ENCODE measurements at regions not wholly inside any gene's neighbourhood (a gene's known extent, or its start where the extent isn't known, plus 50 kb on each side); places are given as distances from the start of the nearest gene placed in this dataset.

GRCh38 chr20:19807946-19808330 is 49.9 kb downstream of the RIN2 start:
- DNase-seq (ENCODE audit: low read depth in 2 of 2) = no peak

DNA sequence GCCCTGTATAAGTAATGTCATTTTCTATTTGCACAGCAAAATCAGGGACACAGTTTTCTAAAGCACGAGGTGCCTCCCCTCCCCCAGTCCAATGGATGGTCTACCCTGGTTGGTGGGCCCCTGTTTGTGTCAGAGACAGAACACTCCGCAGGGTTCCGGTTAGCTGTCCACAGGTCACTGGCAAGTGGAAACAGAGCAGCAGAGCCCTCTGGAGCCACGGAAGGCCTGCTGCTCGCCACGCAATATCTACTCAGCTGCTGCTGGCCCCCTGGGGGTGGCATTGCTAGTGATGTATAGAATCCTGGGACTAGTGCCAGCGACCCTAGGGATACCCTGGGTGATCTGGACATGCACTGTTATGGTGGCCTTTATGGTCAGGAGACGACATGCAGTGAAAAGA is 50.4 kb downstream of the RIN2 start:
- DNase-seq (ENCODE audit: low read depth in 2 of 2) = no peak

DNA sequence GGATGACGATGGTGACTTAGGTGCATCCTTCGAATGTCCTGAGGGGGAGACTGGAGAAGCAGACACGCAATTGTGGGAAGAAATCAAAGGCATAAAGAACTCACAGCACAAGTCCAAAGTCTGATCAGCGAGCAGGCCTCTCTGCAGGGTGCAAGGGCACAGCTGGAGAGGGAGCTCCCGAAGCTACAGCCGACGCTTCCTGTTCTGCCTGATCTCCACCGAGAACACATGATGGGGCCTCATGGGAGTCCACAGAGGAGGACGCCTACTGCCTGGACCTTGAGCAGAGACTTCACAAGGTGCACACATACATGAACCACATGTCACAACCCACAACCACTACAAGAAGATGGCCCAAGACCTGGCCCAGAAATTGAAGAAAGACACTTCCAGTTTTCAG is 51.4 kb downstream of the RIN2 start:
- DNase-seq (ENCODE audit: low read depth in 2 of 2) = no peak

GRCh38 chr20:19811231-19811630 is 53.2 kb downstream of the RIN2 start:
- no peak for DNase-seq (ENCODE audit: low read depth in 2 of 2)

- no peak for DNase-seq (ENCODE audit: low read depth in 2 of 2)
Measured at GRCh38 chr20:19812056-19812455, 54.0 kb downstream of the RIN2 start.

DNA sequence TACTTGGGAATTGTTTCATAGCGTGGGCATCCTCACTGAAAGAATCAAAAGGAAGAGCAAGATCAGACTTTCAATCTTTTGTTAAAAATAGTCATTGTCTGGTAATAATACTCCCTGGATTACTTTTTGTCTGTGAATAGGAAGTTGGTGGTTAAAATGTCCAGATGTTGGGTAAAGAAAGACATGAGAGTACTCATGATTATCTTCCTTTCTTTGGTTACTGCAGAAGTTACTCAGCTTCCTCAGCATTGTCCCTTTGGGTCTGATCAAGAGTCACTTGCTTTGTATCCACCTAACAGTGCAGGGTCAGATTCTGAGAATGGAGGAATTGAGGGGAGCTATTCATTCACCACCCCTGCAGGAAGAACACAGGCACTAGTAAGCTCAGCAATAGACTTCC is 54.6 kb downstream of the RIN2 start:
- DNase-seq (ENCODE audit: low read depth in 2 of 2) = no peak

DNA sequence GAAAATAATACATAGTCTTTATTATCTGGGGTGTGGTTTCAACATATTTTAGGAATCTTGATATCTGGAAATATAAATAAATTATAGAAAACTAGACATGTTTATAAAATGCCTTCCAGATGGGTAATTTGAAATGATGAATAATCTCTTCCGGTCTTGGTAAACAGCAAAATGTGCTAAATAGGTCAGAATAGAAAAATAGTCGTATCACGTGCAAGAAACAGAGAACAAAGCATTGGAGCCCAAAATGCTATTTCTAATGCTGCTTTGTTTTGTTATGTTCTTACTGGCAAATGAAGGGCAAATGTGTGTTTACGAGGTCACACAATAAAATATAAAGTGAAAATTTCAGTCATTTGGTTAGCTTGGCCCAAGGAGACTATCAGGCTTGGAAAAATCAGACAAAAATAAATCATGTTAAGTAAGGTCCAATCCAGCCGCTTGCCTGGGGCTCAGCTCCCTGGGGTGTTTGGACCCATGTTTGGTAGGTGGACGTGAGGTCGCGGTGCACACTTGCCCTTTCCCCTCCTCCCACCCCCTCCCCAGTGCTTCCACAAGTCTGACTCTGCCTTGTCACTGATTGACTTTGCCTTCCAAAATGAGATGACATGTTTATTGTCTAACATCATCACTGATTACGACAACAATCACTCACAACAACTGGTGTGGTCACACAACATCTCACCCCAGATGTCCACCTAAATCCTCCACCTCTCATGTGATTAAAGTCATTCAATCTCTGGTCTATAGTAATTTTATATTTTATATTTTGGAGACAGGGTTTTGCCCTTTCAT is 56.0 kb downstream of the RIN2 start:
- no peak for DNase-seq (ENCODE audit: low read depth in 2 of 2)

GRCh38 chr20:19815553-19815991 is 57.5 kb downstream of the RIN2 start:
- DNase-seq (ENCODE audit: low read depth in 2 of 2) = peak; percentile 95 to 96

GRCh38 chr20:19816386-19816785 is 58.3 kb downstream of the RIN2 start:
- DNase-seq (ENCODE audit: low read depth in 2 of 2) = no peak

- no peak for DNase-seq (ENCODE audit: low read depth in 2 of 2)
Measured at GRCh38 chr20:19817017-19817416, 59.0 kb downstream of the RIN2 start.

DNA sequence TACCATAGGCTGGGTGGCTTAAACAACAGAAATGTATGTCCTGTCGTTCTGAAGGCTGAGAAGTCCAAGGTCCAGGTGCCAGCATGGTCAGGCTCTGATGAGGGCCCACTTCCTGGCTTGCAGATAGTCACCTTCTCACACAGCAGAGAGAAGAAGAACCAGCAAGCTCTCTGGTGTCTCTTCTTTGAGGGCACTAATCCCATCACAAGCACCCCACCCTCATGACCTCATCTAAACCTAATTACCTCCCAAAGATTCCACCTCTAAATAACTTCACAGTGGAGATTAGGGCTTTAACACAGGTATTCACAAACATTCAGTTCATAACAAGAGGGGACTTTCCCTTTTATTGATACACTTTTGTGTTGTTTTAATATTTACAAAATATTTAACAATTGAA is 61.1 kb downstream of the RIN2 start:
- no peak for DNase-seq (ENCODE audit: low read depth in 2 of 2)

DNA sequence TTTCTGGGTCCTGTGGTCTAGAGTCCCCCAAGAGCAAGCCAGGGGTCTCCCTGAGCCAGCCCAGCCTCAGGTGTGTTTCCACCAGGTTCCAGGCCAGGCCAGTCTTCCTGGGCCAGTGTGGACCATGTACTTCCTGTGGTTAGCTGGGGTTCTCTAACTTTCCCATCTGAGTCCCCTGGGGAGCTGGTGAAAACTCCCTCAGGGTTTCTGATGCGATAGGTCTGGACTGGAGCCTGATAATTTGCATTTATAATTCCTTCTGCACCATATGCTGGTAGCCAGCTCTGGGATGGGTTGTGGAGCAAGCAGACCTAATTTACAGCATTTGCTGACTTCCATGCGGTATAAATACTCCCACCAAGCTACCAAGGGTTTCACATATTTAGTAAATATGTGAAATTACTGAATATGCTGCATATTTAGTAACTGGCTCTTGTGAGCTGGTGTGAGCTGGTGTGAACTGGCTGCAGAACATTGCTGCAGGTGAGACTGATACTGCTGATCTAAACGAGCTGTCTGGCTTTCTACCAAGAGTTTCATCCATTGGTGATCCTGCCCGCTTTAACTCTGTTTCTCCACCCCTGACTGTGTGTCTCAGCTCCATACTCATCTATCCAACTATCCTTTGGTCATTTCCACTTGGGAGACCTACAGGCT is 62.6 kb downstream of the RIN2 start:
- no peak for DNase-seq (ENCODE audit: low read depth in 2 of 2)

GRCh38 chr20:19821606-19822005 is 63.5 kb downstream of the RIN2 start:
- DNase-seq (ENCODE audit: low read depth in 2 of 2) = no peak

DNA sequence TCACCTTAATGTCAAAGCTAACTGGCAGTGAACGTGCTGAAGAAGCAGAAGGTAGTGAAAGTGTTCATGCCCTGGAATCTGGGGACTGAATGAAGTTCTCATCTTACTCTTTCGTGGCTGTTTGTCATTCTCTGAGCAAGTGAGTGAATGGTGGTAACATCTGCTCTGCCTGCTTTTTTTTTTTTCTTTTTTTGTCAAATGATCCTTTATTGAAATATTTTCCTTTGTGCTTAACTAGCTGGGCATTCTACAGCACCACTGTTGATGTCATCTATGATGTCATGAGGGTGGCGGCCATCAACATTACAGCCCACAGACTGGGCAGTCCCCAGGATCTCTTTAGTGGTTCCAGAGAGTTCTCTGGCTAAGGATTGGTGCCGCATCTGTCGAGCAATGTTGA is 65.2 kb downstream of the RIN2 start:
- no peak for DNase-seq (ENCODE audit: low read depth in 2 of 2)

GRCh38 chr20:19823971-19824370 is 65.9 kb downstream of the RIN2 start:
- DNase-seq (ENCODE audit: low read depth in 2 of 2) = no peak

DNA sequence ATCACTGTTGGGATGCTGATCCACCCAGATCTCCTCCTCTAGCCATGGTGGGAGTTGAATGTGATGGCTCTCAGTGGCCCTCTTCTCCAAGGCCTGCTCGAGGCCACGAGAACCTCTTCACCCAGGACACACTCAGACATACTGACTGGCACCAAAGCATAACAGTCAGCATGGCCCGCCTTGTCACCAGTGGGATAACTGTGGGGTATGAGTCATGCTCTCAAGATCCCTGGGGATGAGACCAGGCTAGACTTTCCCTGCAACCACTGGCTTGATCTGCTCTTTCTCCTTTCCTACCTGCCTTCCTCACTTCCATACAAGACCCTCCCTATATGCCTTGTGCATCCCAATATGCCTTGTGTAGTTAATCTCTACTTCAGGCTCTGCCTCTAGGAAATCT is 66.8 kb downstream of the RIN2 start:
- DNase-seq (ENCODE audit: low read depth in 2 of 2) = no peak

DNA sequence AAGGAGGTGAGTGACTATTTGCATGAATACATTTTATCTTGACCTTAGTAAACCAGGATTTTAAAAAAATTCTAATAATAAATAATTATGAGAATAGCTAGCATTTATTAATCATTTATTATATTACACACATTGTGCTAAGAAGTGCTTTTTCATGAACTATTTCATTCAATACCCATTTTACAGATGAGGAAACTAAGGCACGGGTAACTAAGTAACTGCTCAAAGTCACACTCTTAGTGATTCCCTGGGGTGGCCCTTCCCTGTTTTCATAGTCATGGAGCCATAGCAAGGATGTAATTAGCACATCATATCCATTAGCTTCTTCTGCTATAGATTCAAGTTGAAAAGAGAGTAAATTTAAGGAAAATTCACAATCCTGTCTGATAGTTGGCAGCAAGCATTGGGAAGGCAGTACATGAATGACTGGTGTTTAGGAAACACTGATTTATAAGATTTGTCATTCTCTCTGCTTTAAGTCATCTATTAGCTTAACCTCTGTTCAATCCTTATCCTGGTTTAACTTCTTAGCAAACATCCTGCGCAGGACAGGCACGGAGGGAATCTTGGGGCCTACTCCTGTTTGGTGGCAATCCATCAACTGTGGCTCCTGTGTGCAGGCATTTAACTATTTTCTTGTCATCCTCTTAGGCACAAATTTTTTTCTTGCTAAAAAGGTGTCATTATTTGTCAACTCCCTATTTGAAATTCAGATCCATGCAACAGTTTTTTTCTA is 68.3 kb downstream of the RIN2 start:
- DNase-seq (ENCODE audit: low read depth in 2 of 2) = no peak

DNA sequence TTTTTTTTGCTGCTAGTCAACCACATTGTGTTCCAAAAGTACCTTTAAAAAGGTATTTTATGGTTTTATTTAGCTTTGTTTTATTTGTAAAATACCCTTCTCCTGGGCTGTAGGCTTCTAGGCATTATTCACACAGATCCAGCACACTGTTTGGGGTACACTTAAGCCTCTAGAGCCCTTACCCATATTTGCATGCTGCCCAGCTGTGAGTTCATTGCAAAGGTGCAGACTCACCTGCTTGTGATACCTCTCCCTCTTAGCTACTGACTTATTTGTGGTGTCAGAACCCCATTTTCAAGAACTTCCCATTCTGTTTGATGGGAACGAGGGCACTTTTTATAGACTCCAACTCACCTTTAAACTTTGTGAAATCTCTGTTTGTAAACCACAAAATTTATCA is 69.8 kb downstream of the RIN2 start:
- no peak for DNase-seq (ENCODE audit: low read depth in 2 of 2)

- no peak for DNase-seq (ENCODE audit: low read depth in 2 of 2)
Measured at GRCh38 chr20:19828232-19828631, 70.2 kb downstream of the RIN2 start.

DNA sequence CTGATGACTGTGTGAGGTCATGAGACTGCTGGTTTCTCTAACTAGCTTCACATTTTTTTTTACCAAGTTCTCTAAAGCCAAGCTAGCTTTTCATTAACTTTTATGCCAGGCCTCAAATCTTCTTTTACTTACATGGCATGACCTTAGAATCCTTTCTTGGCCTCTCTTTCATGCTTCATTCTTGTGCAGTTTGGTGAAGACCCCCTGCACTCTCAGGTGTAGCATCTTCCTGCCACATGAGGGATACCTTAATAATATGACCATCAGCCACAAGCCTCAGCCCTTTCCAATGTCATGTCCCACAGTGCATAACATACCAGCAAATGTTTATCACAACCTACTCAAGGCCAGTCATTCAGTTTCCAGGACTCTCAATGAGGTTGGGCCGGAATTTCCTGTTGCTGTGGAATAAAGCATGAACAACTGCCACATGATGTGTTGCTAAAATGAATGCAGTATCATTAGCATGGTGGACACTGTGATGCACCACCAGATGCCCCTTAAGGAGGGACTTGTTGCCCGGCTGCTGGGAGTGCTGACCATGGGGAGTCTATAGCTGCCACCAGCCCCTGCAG is 72.2 kb downstream of the RIN2 start:
- no peak for DNase-seq (ENCODE audit: low read depth in 2 of 2)

DNA sequence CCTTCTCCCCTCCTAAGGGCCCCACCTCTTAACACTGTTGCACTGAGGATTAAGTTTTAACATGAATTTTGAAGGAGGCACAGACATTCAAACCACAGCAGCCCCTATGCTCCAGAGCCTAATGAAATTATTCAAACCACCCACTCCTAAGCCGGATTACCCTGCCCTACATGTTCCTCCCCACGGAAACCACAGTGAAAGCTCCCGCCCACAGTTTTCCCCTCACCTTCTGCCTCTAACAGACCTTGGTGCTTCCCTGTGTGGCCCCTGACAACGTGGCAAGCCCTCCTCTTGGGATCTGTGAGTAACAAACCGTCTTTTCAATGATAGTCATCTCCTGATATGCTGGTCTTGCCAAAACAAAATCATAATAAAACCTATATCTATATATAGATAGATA is 74.8 kb downstream of the RIN2 start:
- DNase-seq (ENCODE audit: low read depth in 2 of 2) = no peak

- DNase-seq (ENCODE audit: low read depth in 2 of 2) = no peak
Measured at GRCh38 chr20:19833395-19833794, 75.3 kb downstream of the RIN2 start.

- no peak for DNase-seq (ENCODE audit: low read depth in 2 of 2)
Measured at GRCh38 chr20:19834287-19834686, 76.2 kb downstream of the RIN2 start.

All from fibroblast of skin of left quadriceps (primary cell).